ENCODE measurements at regions not wholly inside any gene's neighbourhood (a gene's known extent, or its start where the extent isn't known, plus 50 kb on each side); places are given as distances from the start of the nearest gene placed in this dataset.

GRCh38 chr3:90041995-90042394, 934.6 kb downstream of the EPHA3 start:
- no peak for TF ChIP-seq ZNF274 (IDR thresholded peaks at IDR 0.05; ENCODE audit: low read depth, low read length)
- TF ChIP-seq SUZ12 (IDR thresholded peaks at IDR 0.05; ENCODE audit: extremely low read depth, insufficient read depth, insufficient read length), result no peak
- no peak for TF ChIP-seq YY1 (IDR thresholded peaks at IDR 0.05; ENCODE audit: insufficient read depth, insufficient read length)
